MM.1S (cell line): ENCODE measurements at regions not wholly inside any gene's neighbourhood (a gene's known extent, or its start where the extent isn't known, plus 50 kb on each side); places are given as distances from the start of the nearest gene placed in this dataset.

ENCODE experiments used
- DNase-seq: peaks from one replicate; pipeline ENCODE4 v3.0.0-alpha.2; 2015
- H2AFZ ChIP-seq: fragments of 300-600 bp; sonication (generic); 2 replicates; pipeline ENCODE4 v1.6.0; 2016; ENCODE audit warnings: antibody characterized with exemption, low read length
- H3F3A ChIP-seq: fragments of 300-600 bp; sonication (generic); 2 replicates; pipeline ENCODE4 v1.6.1; 2016; ENCODE audit warnings: mild to moderate bottlenecking, antibody characterized with exemption, low read length, moderate library complexity, mixed read lengths; ENCODE audit not compliant: insufficient read depth
- H3K27ac ChIP-seq: fragments of 300-600 bp; sonication (generic); 2 replicates; pipeline ENCODE4 v1.5.1; 2016; ENCODE audit warnings: mild to moderate bottlenecking, low read length
- H3K27me3 ChIP-seq: fragments of 300-600 bp; sonication (generic); replicated peaks from 2 replicates; pipeline ENCODE4 v1.6.0; 2016; ENCODE audit warnings: low read length; ENCODE audit not compliant: insufficient read depth
- H3K36me3 ChIP-seq: fragments of 300-600 bp; sonication (generic); replicated peaks from 2 replicates; pipeline ENCODE4 v1.6.1; 2016; ENCODE audit warnings: mild to moderate bottlenecking, low read length, mixed read lengths; ENCODE audit not compliant: insufficient read depth
- H3K4me1 ChIP-seq: fragments of 300-600 bp; sonication (generic); 2 replicates; pipeline ENCODE4 v1.6.1; 2016; ENCODE audit warnings: low read length, mixed read lengths
- H3K4me2 ChIP-seq: fragments of 300-600 bp; sonication (generic); 2 replicates; pipeline ENCODE4 v1.6.0; 2016; ENCODE audit warnings: low read depth, low read length
- H3K4me3 ChIP-seq: fragments of 300-600 bp; sonication (generic); 2 replicates; pipeline ENCODE4 v1.5.1; 2016; ENCODE audit warnings: low read length, mixed read lengths
- H3K79me2 ChIP-seq: fragments of 300-600 bp; sonication (generic); 2 replicates; pipeline ENCODE4 v1.6.1; 2016; ENCODE audit warnings: mixed run types, low read length, mixed read lengths
- H3K9ac ChIP-seq: fragments of 300-600 bp; sonication (generic); 2 replicates; pipeline ENCODE4 v1.6.1; 2016; ENCODE audit warnings: low read length, mixed read lengths
- H3K9me2 ChIP-seq: fragments of 300-600 bp; sonication (generic); replicated peaks from 2 replicates; pipeline ENCODE4 v1.6.1; 2016; ENCODE audit warnings: mild to moderate bottlenecking, low read length, mixed read lengths; ENCODE audit not compliant: insufficient read depth
- H3K9me3 ChIP-seq: fragments of 300-600 bp; sonication (generic); replicated peaks from 2 replicates; pipeline ENCODE4 v1.6.1; 2016; ENCODE audit warnings: mild to moderate bottlenecking, low read length, mixed read lengths; ENCODE audit not compliant: insufficient read depth
- H4K20me1 ChIP-seq: fragments of 300-600 bp; sonication (generic); 2 replicates; pipeline ENCODE4 v1.6.1; 2016; ENCODE audit warnings: mild to moderate bottlenecking, low read length, moderate library complexity, mixed read lengths; ENCODE audit not compliant: insufficient read depth
- CTCF ChIP-seq: fragments of 300-600 bp; sonication (generic); IDR thresholded peaks from 2 replicates; pipeline ENCODE4 v1.5.1; 2016; ENCODE audit warnings: antibody characterized with exemption, low read length, mixed read lengths
- EZH2 ChIP-seq: fragments of 300-600 bp; sonication (generic); optimal IDR thresholded peaks from 2 replicates; pipeline ENCODE3; 2017; ENCODE audit warnings: low read depth, mild to moderate bottlenecking, antibody characterized with exemption, low read length, mixed read lengths
- EZH2phosphoT487 ChIP-seq: fragments of 300-600 bp; sonication (generic); IDR thresholded peaks from 2 replicates; pipeline ENCODE4 v1.6.1; 2018; ENCODE audit warnings: antibody characterized with exemption, low read length

- no peak overlapping the region for H3K4me2 ChIP-seq
- no peaks in the 10 kb centered on the region for H3K79me2 ChIP-seq
- TF ChIP-seq CTCF (no peak), EZH2 (no peak), EZH2phosphoT487 (no peak)
- H3K27me3 ChIP-seq: no peaks in the 10 kb centered on the region
- H3K9me3 ChIP-seq: no peaks in the 10 kb centered on the region
- H3K9me2 ChIP-seq: no peaks in the 10 kb centered on the region
- no peak overlapping the region for H3K27ac ChIP-seq
- no peak overlapping the region for H2AFZ ChIP-seq
- DNase-seq: no peak
- no peaks in the 10 kb centered on the region for H3K4me1 ChIP-seq
- H3K36me3 ChIP-seq: no peaks in the 10 kb centered on the region
- H4K20me1 ChIP-seq: no peaks in the 10 kb centered on the region
- no peaks in the 10 kb centered on the region for H3F3A ChIP-seq
- no peak overlapping the region for H3K9ac ChIP-seq
- H3K4me3 ChIP-seq: no peak overlapping the region
Observed at GRCh38 chr7:32258265-32258664, 188.1 kb upstream of the PDE1C start.

- Histone ChIP-seq H2AFZ (no peak overlapping the region), H3K9me2 (no peaks in the 10 kb centered on the region), H3F3A (no peaks in the 10 kb centered on the region), H3K4me3 (no peak overlapping the region), H3K27ac (no peak overlapping the region), H3K27me3 (no peaks in the 10 kb centered on the region), H3K9ac (no peak overlapping the region), H3K9me3 (no peaks in the 10 kb centered on the region), H3K4me2 (no peak overlapping the region), H3K4me1 (no peaks in the 10 kb centered on the region), H3K36me3 (no peaks in the 10 kb centered on the region), H4K20me1 (no peaks in the 10 kb centered on the region), H3K79me2 (no peaks in the 10 kb centered on the region)
- no peak for DNase-seq
- TF ChIP-seq CTCF (no peak), EZH2phosphoT487 (no peak), EZH2 (no peak)
Observed at GRCh38 chr7:32257621-32258020, 187.4 kb upstream of the PDE1C start.

DNA sequence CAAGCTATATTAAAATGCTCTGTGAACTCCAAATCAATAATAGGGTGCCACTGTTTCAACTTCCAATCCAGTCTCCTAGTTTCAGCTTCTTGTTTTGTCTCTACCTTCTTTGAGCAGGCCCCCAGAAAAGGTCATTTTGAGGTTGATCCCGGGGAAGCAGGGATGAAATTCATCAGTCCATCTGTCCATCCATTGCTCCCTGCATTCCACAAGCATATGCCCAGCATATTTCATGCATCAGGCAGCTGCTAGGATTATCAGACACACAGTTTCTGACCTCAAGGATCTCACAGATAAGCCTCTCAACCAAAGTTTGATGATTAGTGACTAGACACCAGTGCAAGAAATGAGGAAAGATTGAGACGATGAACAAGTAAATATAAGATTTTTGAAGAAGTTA is 186.6 kb upstream of the PDE1C start:
- H3F3A ChIP-seq: no peaks in the 10 kb centered on the region
- H3K4me1 ChIP-seq: no peaks in the 10 kb centered on the region
- no peak overlapping the region for H3K4me2 ChIP-seq
- H3K27ac ChIP-seq: no peak overlapping the region
- H3K36me3 ChIP-seq: no peaks in the 10 kb centered on the region
- no peaks in the 10 kb centered on the region for H3K9me2 ChIP-seq
- TF ChIP-seq EZH2: no peak
- TF ChIP-seq EZH2phosphoT487: no peak
- no peak for TF ChIP-seq CTCF
- H3K79me2 ChIP-seq: no peaks in the 10 kb centered on the region
- no peak overlapping the region for H3K4me3 ChIP-seq
- H2AFZ ChIP-seq: no peak overlapping the region
- DNase-seq: no peak
- H3K9ac ChIP-seq: no peak overlapping the region
- H4K20me1 ChIP-seq: no peaks in the 10 kb centered on the region
- no peaks in the 10 kb centered on the region for H3K27me3 ChIP-seq
- H3K9me3 ChIP-seq: no peaks in the 10 kb centered on the region
